Hepatocyte (in vitro differentiated cells): ENCODE measurements at regions not wholly inside any gene's neighbourhood (a gene's known extent, or its start where the extent isn't known, plus 50 kb on each side); places are given as distances from the start of the nearest gene placed in this dataset.

Experiments used
- DNase-seq: peaks from one replicate; pipeline ENCODE4 v3.0.0-alpha.2; 2016; ENCODE audit warnings: low spot score
- H2AFZ ChIP-seq: fragments of 200-600 bp; sonication (generic); 2 replicates; pipeline ENCODE4 v1.6.0; 2016; ENCODE audit warnings: antibody characterized with exemption, mild to moderate bottlenecking
- H3K27ac ChIP-seq: fragments of 200-600 bp; sonication (generic); 2 replicates; pipeline ENCODE4 v1.5.1; 2016; ENCODE audit warnings: mild to moderate bottlenecking
- H3K27me3 ChIP-seq: fragments of 200-600 bp; sonication (generic); 2 replicates; pipeline ENCODE4 v1.6.1; 2016
- H3K36me3 ChIP-seq: fragments of 200-600 bp; sonication (generic); replicated peaks from 2 replicates; pipeline ENCODE4 v1.5.1; 2016; ENCODE audit warnings: low read depth; ENCODE audit not compliant: insufficient read depth
- H3K4me1 ChIP-seq: fragments of 200-600 bp; sonication (generic); 2 replicates; pipeline ENCODE4 v1.5.1; 2016; ENCODE audit warnings: mild to moderate bottlenecking, moderate library complexity; ENCODE audit not compliant: insufficient read depth
- H3K4me2 ChIP-seq: fragments of 200-600 bp; sonication (generic); 2 replicates; pipeline ENCODE4 v1.6.0; 2016
- H3K4me3 ChIP-seq: fragments of 200-600 bp; sonication (generic); 2 replicates; pipeline ENCODE4 v1.5.1; 2016; ENCODE audit warnings: mild to moderate bottlenecking
- H3K79me2 ChIP-seq: fragments of 200-600 bp; sonication (generic); 2 replicates; pipeline ENCODE4 v1.6.0; 2017; ENCODE audit warnings: mild to moderate bottlenecking
- H3K9me2 ChIP-seq: fragments of 200-600 bp; sonication (generic); replicated peaks from 2 replicates; pipeline ENCODE4 v1.6.0; 2017; ENCODE audit warnings: mild to moderate bottlenecking; ENCODE audit not compliant: insufficient read depth
- H3K9me3 ChIP-seq: fragments of 200-600 bp; sonication (generic); 2 replicates; pipeline ENCODE4 v1.5.1; 2016; ENCODE audit warnings: low read depth, mild to moderate bottlenecking
- H4K20me1 ChIP-seq: fragments of 200-600 bp; sonication (generic); 2 replicates; pipeline ENCODE4 v1.6.0; 2016; ENCODE audit warnings: mild to moderate bottlenecking; ENCODE audit not compliant: insufficient read depth, poor library complexity, severe bottlenecking
- EZH2 ChIP-seq: fragments of 200-600 bp; sonication (generic); IDR thresholded peaks from 2 replicates; pipeline ENCODE4 v1.6.1; 2016; ENCODE audit warnings: antibody characterized with exemption, mild to moderate bottlenecking, borderline replicate concordance
- EZH2phosphoT487 ChIP-seq: fragments of 200-600 bp; sonication (generic); IDR thresholded peaks from one replicate; pipeline ENCODE4 v1.6.1; 2018; ENCODE audit warnings: antibody characterized with exemption, mild to moderate bottlenecking, low read depth, moderate library complexity; ENCODE audit not compliant: unreplicated experiment, severe bottlenecking
- WGBS: methylation state at CpG from one replicate; pipeline ENCODE4 v1.1.6; 2016; ENCODE audit warnings: low lambda C conversion rate; ENCODE audit errors: missing lambda C conversion rate; 5-methylcytosine and 5-hydroxymethylcytosine counted together
- TF ChIP-seq, protein P1 (sequence below): fragments of 200-600 bp; sonication (generic); IDR thresholded peaks from 2 replicates; pipeline ENCODE4 v1.5.1; 2016; ENCODE audit warnings: antibody characterized with exemption, mild to moderate bottlenecking; ENCODE audit not compliant: poor library complexity

DNA sequence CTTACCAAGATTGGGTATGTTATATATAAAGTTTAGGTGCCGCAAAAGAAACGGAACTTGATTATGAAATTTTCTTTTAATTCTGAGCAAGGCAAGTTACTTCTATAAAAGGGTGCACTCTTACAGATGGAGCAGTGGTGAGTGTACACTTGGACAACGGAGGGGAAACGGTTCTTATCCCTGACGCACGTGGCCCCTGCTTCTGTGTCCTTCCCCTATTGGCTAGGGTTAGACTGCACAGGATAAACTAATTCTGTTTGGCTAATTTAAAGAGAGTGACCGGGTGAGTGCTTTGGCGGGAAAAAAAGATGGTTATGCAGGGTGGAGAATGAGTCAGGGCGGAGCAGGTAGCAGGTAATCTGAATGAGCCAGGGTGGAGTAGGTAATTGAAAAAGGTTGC lies 149.5 kb downstream of the GC start:
- no peaks in the 10 kb centered on the region for H4K20me1 ChIP-seq
- H3K4me2 ChIP-seq: no peak overlapping the region
- no peaks in the 10 kb centered on the region for H3K27me3 ChIP-seq
- 95% methylated on average over 9 of the region's 9 CpGs for WGBS
- DNase-seq: no peak
- no peaks in the 10 kb centered on the region for H3K79me2 ChIP-seq
- H3K4me3 ChIP-seq: no peak overlapping the region
- H3K9me2 ChIP-seq: no peaks in the 10 kb centered on the region
- H3K36me3 ChIP-seq: no peaks in the 10 kb centered on the region
- TF ChIP-seq EZH2 (no peak), EZH2phosphoT487 (no peak)
- TF ChIP-seq, protein P1, sequence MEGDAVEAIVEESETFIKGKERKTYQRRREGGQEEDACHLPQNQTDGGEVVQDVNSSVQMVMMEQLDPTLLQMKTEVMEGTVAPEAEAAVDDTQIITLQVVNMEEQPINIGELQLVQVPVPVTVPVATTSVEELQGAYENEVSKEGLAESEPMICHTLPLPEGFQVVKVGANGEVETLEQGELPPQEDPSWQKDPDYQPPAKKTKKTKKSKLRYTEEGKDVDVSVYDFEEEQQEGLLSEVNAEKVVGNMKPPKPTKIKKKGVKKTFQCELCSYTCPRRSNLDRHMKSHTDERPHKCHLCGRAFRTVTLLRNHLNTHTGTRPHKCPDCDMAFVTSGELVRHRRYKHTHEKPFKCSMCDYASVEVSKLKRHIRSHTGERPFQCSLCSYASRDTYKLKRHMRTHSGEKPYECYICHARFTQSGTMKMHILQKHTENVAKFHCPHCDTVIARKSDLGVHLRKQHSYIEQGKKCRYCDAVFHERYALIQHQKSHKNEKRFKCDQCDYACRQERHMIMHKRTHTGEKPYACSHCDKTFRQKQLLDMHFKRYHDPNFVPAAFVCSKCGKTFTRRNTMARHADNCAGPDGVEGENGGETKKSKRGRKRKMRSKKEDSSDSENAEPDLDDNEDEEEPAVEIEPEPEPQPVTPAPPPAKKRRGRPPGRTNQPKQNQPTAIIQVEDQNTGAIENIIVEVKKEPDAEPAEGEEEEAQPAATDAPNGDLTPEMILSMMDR: no peak
- no peak overlapping the region for H3K27ac ChIP-seq
- H2AFZ ChIP-seq: no peak overlapping the region
- H3K9me3 ChIP-seq: no peaks in the 10 kb centered on the region
- H3K4me1 ChIP-seq: no peaks in the 10 kb centered on the region

- Histone ChIP-seq H3K9me2 (no peaks in the 10 kb centered on the region), H3K27me3 (no peaks in the 10 kb centered on the region), H3K27ac (no peak overlapping the region), H3K4me3 (no peak overlapping the region), H3K4me1 (no peaks in the 10 kb centered on the region), H3K36me3 (no peaks in the 10 kb centered on the region), H2AFZ (no peak overlapping the region), H4K20me1 (no peaks in the 10 kb centered on the region), H3K4me2 (no peak overlapping the region), H3K9me3 (peaks cover 3% of the 10 kb centered on the region), H3K79me2 (no peaks in the 10 kb centered on the region)
- WGBS: 49% methylated on average over 3 of the region's 3 CpGs
- no peak for DNase-seq
- TF ChIP-seq, protein P1: no peak
- TF ChIP-seq EZH2phosphoT487 (no peak), EZH2 (no peak)
These were observed 153.1 kb downstream of the GC start for GRCh38 chr4:71630803-71631202.

GRCh38 chr4:71625005-71625404 lies 158.9 kb downstream of the GC start:
- no peak overlapping the region for H3K4me2 ChIP-seq

More at GRCh38 chr4:71625005-71625404, 158.9 kb downstream of the GC start:
- Histone ChIP-seq H3K27me3 (no peaks in the 10 kb centered on the region), H3K27ac (no peak overlapping the region), H4K20me1 (no peaks in the 10 kb centered on the region), H3K4me3 (no peak overlapping the region), H3K9me2 (no peaks in the 10 kb centered on the region), H3K4me1 (no peaks in the 10 kb centered on the region), H3K36me3 (no peaks in the 10 kb centered on the region), H3K9me3 (peaks cover 3% of the 10 kb centered on the region), H2AFZ (no peak overlapping the region), H3K79me2 (no peaks in the 10 kb centered on the region)
- DNase-seq: no peak
- WGBS: 86% methylated on average over 4 of the region's 4 CpGs
- TF ChIP-seq EZH2phosphoT487 (no peak), EZH2 (no peak)
- TF ChIP-seq, protein P1: no peak
